Epithelial cell of esophagus (primary cell): ENCODE measurements at regions not wholly inside any gene's neighbourhood (a gene's known extent, or its start where the extent isn't known, plus 50 kb on each side); places are given as distances from the start of the nearest gene placed in this dataset.

ENCODE experiments used
- DNase-seq: peaks from one replicate; pipeline ENCODE4 v3.0.0; 2010; ENCODE audit warnings: low read depth
- H3K4me3 ChIP-seq: 2 replicates; pipeline ENCODE4 v1.5.1; 2011; ENCODE audit warnings: mild to moderate bottlenecking, low read length, control low read depth
- CTCF ChIP-seq: IDR thresholded peaks from 2 replicates; pipeline ENCODE4 v1.5.1; 2011; ENCODE audit warnings: low read depth, mild to moderate bottlenecking, low read length, control low read depth, inconsistent platforms; ENCODE audit not compliant: insufficient read depth; ENCODE audit errors: missing control alignments

GRCh38 chr7:68030530-68030929 is 1033.9 kb downstream of the TYW1 start:
- no peak for TF ChIP-seq CTCF
- no peak overlapping the region for H3K4me3 ChIP-seq
- no peak for DNase-seq

- no peak for DNase-seq
- TF ChIP-seq CTCF = no peak
- H3K4me3 ChIP-seq = no peak overlapping the region
Observed at GRCh38 chr7:68031180-68031943, 1034.7 kb downstream of the TYW1 start.

- TF ChIP-seq CTCF = no peak
- DNase-seq = peak; percentile 9
- no peak overlapping the region for H3K4me3 ChIP-seq
Observed at GRCh38 chr7:68038621-68039314, 1042.1 kb downstream of the TYW1 start.

GRCh38 chr7:68041554-68041953 is 1044.9 kb downstream of the TYW1 start:
- H3K4me3 ChIP-seq = no peak overlapping the region
- TF ChIP-seq CTCF = no peak
- DNase-seq = no peak

- TF ChIP-seq CTCF = no peak
- H3K4me3 ChIP-seq = no peak overlapping the region
- DNase-seq = no peak
Observed at GRCh38 chr7:68043546-68043945, 1046.9 kb downstream of the TYW1 start.

GRCh38 chr7:68050627-68051026 is 1054.0 kb downstream of the TYW1 start:
- no peak for DNase-seq
- no peak overlapping the region for H3K4me3 ChIP-seq
- TF ChIP-seq CTCF = no peak

- DNase-seq = no peak
- TF ChIP-seq CTCF = no peak
Observed at GRCh38 chr7:68058014-68058413, 1061.4 kb downstream of the TYW1 start.

More at GRCh38 chr7:68058014-68058413, 1061.4 kb downstream of the TYW1 start:
- H3K4me3 ChIP-seq = no peak overlapping the region
